ENCODE measurements at regions not wholly inside any gene's neighbourhood (a gene's known extent, or its start where the extent isn't known, plus 50 kb on each side); places are given as distances from the start of the nearest gene placed in this dataset.

- ATAC-seq, result no peak
- intact Hi-C loops (cut with DNase I), result no loop called here
- DNase-seq (ENCODE audit: low spot score), result no peak
Observed at GRCh38 chr1:106980121-106980520, 76.4 kb upstream of the PRMT6 start.

- DNase-seq (ENCODE audit: low spot score) (no peak), ATAC-seq (no peak)
- intact Hi-C loops (cut with DNase I), result no loop called here
Observed at GRCh38 chr1:106984801-106985200, 71.7 kb upstream of the PRMT6 start.

GRCh38 chr1:106986603-106987002 lies 69.9 kb upstream of the PRMT6 start:
- no peak for DNase-seq (ENCODE audit: low spot score)
- intact Hi-C loops (cut with DNase I), result no loop called here
- ATAC-seq, result no peak

DNA sequence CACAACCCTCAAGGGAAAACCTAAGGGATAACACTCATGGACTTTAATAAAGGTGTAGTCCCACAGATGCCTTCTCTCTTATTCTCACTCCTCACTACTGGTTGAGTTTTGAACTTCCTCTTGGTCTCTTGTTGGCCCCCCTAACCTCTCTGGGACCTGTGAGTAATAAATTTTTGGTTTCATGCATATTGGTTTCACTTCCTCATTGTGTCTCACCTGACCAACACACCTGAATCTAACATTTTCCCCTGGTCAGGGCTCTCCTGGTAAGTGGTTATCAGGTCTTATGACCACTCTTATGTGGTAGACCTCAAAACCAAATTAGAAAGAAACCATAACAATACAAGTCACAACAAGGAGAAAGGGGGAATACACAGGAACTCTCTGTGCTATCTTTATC lies 60.5 kb upstream of the PRMT6 start:
- ATAC-seq, result no peak
- DNase-seq (ENCODE audit: low spot score), result no peak

GRCh38 chr1:106998431-106999002 lies 58.0 kb upstream of the PRMT6 start:
- DNase-seq (ENCODE audit: low spot score) (no peak), ATAC-seq (no peak)
- intact Hi-C loops (cut with DNase I), result no loop called here

More for the DNA sequence above, 60.5 kb upstream of the PRMT6 start:
- intact Hi-C loops (cut with DNase I), result no loop called here

DNA sequence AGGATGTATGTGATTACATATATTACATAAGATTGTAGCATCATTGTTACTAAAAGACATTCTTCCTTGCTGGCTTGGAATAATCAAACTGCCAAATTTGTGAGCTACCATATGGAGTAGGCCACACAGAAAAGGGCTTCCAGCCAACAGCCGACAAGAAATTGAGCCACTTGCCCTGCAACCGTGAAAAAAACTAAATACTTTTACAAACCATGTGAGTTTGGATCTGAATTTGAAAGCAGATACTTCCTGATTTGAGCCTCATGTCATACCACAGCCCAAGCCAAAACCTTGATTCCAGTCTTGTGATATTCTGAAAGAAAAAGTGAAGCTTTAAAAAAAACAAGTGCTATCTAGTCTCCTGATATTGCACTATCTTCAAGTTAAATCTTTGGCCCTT lies 55.6 kb upstream of the PRMT6 start:
- peak; percentile 60 for ATAC-seq
- intact Hi-C loops (cut with DNase I), result no loop called here
- no peak for DNase-seq (ENCODE audit: low spot score)

- ATAC-seq (no peak), DNase-seq (ENCODE audit: low spot score) (no peak)
- intact Hi-C loops (cut with DNase I), result no loop called here
Observed at GRCh38 chr1:107003972-107004371, 52.5 kb upstream of the PRMT6 start.

DNA sequence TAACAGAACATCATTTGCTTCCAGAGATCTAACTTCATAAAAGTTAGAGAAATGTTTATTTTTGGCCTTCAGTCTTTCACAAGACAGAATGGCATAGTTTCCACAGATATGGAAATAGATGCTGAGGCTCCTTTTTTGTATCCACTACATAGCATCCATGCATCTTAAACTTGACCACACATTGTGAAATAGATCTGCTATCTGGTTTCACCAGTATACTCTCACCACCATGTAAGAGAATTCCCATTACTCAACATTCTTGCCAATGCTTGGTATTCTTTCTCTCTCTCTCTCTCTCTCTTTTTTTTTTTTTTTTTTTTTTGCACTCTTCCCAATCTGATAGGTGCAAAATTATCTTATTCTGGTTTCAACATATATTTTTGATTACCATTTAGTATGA lies 52.1 kb upstream of the PRMT6 start:
- intact Hi-C loops (cut with DNase I), result no loop called here
- ATAC-seq (no peak), DNase-seq (ENCODE audit: low spot score) (no peak)
